ENCODE measurements at regions not wholly inside any gene's neighbourhood (a gene's known extent, or its start where the extent isn't known, plus 50 kb on each side); places are given as distances from the start of the nearest gene placed in this dataset.

DNA sequence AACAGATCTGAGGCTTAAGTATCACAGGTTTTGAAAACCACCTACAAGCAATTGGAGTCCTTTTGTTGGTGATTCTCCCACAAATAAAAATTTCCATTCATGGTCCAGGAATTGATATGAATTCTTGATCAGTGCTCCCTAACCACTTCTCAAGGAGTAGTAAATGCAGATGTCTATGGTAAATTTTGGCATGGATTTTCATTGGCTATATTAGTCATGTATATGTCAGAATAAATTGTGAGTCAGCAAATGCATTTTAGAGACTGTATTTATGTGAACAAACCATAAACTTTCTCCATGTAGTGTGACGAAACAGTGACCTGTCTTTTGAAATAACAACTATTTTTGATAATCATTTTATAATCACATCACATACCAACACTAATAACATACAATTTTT is 611.1 kb downstream of the HTR1A start:
- DNase-seq (ENCODE audit: low read depth in 2 of 3, low spot score in 1 of 3), result no peak

DNA sequence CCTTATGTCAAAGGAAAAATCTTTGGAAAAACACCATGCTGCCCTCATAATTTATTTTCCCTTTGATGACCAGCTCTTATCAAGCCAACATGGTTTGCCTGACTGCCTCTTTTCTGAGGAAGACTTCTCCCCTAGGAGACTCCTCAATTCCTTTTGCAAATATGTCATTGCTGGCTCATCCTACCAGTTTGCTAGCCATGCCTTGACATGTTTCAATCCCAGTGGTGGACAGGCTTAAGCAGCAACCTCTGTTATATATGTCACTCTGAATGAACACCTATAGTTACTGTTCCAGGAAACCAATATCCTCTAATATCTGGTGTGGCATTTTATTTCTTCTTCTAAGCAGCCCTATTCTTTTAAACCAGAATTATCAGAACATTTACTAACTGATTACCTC is 615.8 kb downstream of the HTR1A start:
- DNase-seq (ENCODE audit: low read depth in 2 of 3, low spot score in 1 of 3), result no peak

DNA sequence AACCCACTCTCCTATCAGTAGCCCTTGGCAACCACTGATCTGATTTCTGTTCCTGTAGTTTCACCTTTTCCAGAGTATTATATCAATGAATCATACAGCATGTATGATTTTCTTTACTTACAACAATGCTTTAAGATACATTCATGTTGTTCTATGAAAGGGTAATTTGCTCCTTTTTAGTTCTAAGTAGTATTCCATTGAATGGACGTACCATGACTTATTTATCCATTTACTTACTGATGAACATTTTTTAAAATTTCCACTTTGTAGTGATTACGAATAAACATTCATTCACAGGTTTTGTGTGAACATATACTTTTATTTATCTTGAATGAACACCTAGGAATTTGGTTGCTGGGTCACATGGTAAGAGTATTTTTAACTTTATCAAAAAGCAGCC is 620.8 kb downstream of the HTR1A start:
- DNase-seq (ENCODE audit: low read depth in 2 of 3, low spot score in 1 of 3), result no peak

DNA sequence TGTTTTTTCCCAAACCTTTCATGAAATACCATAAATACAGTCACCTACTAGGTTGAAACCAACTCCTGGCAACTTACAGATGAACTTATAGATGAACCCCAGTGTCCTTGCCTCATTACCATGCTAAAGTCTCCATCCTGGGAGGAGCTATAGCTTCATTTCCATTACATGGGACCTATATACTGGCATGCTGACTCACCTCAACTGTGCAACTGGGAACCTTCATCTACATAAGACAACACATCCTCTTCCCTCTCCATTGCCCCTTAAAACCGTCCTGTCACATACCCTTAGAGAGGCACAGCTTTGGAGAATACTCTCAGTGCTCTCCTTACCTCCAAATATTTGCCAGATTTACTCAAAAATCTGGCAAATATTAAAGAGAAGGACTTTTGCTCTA is 638.3 kb downstream of the HTR1A start:
- no peak for DNase-seq (ENCODE audit: low read depth in 2 of 3, low spot score in 1 of 3)

DNA sequence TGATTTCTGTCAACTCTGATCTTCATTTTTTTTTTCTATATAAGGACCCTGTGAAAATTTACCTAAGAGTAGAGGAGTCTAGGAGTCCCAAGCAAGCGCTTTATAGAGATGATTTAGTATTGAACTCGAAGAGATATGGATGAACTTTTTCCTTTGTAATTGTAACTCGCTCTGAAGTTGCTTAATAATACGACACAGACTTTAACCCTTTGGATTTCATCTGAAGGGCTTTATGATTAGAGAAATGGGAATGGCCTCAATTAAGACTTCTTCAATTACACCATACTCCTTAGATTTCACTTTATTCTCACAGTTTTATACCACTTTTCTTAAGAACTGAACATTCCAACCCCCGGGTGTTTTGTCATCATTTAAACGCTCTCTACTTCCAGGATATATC is 647.7 kb downstream of the HTR1A start:
- no peak for DNase-seq (ENCODE audit: low read depth in 2 of 3, low spot score in 1 of 3)

DNA sequence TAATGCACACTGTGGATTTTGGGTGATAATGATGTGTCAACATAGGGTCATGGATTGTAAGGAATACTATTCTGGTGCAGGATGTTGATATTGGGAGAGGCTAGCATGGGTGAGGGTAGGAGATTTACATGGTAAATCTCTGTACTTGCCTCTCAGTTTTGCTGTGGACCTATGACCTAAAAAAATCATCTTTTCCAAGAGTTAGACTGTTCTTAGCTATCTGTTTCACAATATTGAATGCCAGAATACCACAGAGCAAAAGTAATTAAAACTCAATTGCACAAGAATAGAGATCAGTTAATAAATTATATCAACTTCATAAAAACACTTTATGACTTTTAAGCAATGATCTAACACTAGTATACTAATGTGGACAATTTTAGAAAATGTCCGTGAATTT is 651.6 kb downstream of the HTR1A start:
- no peak for DNase-seq (ENCODE audit: low read depth in 2 of 3, low spot score in 1 of 3)

DNA sequence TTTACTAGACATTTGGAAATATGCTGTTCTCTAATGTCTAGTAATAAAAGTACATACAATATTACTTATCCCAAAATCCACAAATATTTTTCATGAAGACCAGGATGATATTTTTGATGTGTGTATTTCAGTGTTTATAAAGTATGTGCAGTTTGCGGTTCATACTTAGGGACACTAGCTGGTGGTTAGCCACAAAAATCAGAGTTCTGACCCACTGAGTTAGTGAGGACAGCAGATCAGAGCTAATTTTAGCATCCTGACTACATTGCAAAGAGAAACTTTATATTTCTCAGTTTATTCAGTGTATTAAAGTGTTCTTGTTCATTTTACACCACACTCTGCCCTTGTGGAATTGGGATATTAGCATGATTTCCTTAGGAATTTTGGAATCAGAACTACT is 655.3 kb downstream of the HTR1A start:
- no peak for DNase-seq (ENCODE audit: low read depth in 2 of 3, low spot score in 1 of 3)

DNA sequence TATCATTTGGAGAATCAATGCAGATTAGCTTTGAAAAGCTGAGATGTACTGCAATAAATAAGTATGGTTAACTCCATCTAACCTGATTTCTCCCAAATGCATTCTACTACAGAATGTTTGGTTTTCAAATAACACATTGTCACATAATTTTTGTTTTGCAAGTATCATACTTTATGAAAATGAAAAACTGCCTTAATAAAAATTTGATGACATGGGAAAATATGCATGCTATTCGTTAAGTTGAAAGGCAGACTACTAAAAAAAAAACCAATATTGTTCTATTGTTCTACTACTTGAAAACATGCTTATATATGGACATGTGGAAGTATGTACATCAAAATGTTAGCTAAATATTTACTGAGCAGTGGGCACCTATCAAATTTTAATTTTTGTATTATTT is 668.9 kb downstream of the HTR1A start:
- DNase-seq (ENCODE audit: low read depth in 2 of 3, low spot score in 1 of 3), result no peak

DNA sequence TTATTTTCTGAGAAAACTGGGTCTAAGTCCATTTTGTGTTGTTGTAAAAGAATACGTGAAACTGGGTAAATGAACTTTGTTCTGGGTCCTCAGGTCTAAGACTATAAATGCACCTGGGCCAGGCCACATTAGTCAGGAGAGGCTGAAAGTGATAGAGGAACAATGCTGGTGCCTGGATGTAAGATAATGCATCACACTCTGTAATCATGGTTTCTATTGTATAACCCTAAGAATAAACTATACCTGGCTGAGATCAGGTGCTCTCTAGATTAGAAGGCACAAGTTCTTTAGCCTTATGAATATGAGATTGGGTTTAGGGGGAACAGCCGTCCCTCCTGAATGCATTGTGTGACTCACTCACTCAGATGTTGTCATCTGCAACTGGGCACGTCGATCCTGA is 675.5 kb downstream of the HTR1A start:
- no peak for DNase-seq (ENCODE audit: low read depth in 2 of 3, low spot score in 1 of 3)

DNA sequence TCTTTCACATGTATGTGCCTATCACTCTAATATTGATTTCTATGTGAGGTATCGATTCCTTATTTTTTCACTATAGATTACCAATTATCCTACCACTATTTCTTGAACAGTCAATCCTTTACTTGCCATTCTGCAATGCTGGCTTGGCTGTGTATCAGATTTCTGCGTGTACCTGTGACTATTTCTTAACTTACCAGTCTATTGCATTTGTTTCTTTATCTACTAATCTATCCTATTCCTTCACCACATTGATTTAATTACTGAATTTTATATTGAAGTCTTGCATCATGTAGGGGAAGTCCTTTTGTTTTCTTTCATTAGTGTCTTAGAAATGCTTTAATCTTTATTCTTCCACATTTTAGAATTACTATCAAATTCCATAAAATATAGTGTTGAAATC is 684.8 kb downstream of the LRRC70 start:
- DNase-seq (ENCODE audit: low read depth in 2 of 3, low spot score in 1 of 3), result no peak

DNA sequence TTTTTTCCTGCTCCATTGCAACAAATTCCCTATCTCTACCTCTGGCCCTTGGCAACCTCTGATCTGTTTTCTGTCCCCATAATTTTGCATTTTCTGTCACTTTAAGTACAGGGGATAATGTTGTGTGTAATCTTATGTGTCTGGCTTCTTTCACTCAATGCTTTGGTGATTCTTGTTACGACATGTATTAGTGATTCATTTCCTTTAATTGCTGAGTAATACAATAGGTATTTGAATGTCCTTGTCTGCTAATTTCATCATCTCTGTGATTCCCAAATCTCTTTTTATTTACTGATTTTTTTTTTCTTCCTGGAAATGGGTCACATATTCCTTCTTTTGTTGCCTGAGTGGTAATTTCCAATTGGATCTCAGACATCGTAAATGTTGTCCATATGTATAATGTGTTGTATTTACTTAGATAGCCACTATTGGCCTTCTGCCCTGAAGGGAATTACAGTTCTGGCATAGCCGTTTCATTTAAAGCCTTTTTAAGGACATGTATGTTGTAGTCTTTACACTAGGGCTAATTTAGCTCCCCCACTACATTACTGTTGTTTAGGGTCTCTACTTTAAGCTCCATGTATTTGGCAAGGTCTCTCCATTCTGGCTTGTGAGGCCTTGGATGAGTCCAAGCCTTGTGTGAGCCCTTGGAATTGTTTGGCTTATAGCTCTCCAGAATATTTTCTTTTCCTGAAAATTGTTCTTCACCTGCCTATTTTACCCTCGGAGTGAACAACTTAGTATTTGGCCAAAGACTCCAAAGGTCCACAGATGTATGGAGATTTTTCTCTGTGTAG is 683.8 kb downstream of the LRRC70 start:
- no peak for DNase-seq (ENCODE audit: low read depth in 2 of 3, low spot score in 1 of 3)

DNA sequence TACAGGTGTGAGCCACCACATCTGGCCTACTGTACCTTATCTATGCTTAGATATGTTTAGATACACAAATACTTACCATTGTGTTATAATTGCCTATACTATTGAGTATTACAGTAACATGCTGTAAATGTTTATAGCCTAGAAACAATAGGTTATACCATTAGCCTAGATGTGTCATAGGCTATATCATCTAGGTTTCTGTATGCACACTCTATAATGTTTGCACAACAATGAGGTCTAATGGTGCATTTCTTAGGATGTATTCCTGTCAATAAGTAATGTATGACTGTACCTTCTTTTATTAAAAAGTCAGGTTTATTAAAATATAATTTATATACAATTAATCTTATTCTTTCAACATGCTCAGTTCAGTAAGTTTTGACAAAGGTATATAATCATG is 683.1 kb downstream of the LRRC70 start:
- DNase-seq (ENCODE audit: low read depth in 2 of 3, low spot score in 1 of 3), result no peak

DNA sequence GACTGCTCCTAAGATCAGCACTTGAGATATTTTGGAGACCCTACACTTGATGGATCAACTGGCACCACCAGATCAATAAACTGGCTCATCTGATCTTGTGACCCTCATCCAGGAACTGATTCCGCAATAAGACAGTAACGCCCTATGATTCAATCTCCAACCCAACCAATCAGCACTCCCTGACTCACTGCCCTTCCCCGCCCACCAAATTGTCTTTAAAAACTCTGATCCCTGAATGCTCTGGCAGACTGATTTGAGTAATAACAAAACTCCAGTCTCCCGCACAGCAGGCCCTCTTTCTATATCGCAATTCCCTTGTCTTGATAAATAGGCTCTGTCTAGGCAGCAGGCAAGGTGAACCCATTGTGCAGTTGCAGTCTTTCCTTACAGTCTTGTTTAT is 677.0 kb downstream of the LRRC70 start:
- DNase-seq (ENCODE audit: low read depth in 2 of 3, low spot score in 1 of 3), result no peak

DNA sequence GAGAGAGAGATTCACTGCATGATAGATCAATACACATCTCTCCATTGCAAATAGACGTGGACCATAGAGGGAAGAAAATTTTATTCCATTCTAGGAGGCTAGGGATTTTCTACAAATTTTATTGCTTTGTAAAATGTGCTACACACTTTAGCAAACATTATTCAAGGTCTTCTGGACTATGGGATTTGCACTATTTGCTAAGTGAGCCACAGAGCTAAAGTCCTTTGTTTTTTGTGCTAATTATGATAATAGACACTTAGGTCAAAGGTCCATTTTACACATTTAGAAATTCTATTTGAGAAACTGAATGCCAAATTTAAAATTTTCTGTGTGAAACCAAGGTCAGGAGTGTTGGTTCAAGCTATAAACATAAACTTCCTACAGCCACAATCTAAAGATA is 672.3 kb downstream of the LRRC70 start:
- no peak for DNase-seq (ENCODE audit: low read depth in 2 of 3, low spot score in 1 of 3)

DNA sequence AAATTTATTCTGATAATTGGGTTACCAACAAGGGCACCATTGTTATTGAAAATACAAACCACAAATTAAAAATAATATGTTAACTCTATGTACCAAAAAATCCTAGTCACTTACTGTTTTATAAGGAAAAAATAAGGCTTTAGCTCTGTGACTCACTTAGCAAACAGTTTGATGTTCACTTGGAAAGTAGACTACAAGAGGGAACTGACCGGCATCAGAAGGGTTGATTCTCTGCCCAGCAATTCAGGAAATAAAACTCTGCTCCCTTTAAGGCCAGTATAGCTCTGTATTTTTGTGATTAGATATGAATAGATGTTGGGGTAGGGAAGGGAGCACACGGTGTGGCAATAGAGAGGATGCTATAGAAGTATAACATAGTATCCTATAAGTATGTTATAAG is 671.3 kb downstream of the LRRC70 start:
- DNase-seq (ENCODE audit: low read depth in 2 of 3, low spot score in 1 of 3), result no peak

DNA sequence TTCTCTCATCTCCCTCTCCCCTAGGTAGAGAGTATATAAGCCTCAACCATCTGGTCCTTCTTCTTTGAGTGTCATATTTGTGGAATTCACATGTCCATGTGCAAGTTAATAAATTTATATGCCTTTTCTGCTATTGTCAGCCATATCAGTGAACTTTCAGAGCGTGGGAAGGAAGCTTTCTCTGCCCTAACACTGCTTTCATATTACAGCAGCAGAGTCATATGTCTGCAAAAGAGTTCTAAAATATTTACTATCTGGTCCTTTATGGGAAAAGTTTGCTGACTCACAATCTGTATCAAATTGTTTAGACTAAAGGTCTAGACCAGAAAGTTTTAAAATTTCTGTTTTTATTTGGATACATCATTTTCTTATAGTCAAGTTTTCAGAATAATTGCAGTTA is 669.0 kb downstream of the LRRC70 start:
- DNase-seq (ENCODE audit: low read depth in 2 of 3, low spot score in 1 of 3), result no peak

DNA sequence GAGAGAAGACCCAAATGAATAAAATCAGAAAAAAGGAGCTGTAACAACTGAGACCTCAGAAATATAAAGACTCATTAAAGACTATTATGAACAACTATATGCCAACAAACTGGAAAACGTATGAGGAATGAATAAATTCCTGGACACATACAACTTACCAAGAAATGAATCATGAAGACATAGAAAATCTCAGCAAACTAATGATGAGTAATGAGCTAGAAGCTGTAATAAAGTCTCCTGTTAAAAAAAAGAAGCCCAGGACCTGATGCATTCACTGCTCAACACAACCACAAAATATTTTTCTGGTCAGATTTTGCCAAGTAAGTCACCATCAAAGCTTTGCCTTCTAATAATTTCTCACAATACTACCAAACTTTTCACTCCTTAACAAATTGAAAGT is 666.7 kb downstream of the LRRC70 start:
- DNase-seq (ENCODE audit: low read depth in 2 of 3, low spot score in 1 of 3), result no peak

DNA sequence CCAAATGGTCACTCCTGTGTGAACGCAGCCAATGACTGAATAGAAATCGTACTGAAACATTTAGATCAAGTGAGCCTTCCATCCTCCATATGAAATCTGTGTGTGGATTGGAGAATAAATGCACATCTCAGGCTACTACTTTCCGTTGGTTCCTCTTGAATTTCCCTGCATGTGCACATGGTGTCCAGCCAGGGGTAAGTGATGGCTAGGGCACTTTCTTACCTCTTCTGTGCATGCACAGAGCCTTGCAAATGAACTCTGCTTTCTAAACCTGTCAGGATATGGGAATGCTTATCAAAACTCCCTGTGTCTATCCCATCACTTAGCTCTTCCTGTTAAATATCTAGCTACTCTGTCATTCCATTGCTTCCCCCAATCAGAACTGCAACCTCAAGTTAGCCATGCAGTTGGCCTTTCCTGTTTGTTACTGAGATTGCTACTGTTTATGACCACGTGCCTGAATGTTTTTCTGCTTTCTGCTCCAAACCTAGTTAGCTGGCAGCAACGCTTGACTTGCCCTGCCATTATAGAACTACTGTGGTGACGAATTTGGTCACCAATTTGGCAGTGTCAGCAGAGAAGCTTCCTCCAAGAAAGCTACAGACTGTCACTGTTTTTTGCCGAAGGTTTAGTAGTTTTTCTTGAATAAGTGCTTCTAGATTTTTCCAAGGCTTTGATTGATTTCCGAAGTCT is 661.6 kb downstream of the LRRC70 start:
- no peak for DNase-seq (ENCODE audit: low read depth in 2 of 3, low spot score in 1 of 3)

DNA sequence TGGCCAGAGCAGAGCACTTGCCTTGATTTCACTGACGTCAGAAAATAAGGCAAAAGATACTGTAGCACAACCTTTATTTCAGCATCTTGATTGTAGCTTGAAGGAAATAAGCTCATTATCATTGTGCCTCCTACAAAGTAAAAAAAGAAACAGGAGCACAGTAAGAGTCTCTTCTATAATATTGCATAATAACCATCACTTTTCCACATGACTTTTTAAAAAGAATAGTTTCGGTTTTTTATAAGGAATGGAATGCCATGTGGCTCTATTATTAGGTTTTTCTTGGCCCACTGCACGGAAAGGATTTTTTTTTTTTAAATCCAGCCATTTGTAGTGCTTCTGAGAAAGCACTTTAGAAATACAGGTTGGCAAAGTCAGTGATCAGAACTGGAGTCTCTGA is 655.3 kb downstream of the LRRC70 start:
- no peak for DNase-seq (ENCODE audit: low read depth in 2 of 3, low spot score in 1 of 3)

DNA sequence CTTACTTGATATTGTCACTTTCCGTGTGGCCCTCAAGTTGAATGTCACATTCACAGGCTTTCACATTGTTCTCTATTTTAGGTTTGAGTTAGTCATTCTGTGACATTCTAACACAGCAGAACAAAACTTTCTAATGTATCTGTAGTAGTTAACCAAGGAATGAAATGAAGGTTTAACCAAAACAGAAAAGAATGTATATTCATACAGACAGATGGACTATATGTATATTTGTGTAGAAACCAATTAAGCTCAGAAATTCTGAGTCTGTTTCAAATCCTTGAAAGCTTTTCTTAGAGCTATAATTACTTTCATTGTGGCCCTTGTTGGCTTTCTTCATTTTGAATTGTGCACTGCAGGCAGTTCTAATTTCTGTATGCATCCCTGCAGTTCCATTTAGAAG is 654.7 kb downstream of the LRRC70 start:
- DNase-seq (ENCODE audit: low read depth in 2 of 3, low spot score in 1 of 3), result no peak

DNA sequence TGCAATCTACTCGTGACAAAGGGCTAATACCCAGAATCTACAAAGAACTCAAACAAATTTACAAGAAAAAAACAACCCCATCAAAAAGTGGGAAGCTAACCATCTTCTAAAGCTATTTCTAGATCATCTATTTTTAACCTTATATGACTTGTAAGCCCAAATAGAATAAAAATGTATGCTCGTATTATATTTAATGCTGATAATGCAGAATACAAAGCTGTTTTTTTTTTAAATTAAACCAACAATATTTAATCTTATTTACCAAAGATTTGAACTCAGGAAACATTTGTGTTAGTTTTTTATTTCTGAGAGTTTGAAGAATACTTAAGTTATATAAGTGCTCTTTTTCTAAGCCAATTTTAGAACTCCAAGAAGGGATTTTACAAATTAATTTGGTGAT is 652.1 kb downstream of the LRRC70 start:
- no peak for DNase-seq (ENCODE audit: low read depth in 2 of 3, low spot score in 1 of 3)

DNA sequence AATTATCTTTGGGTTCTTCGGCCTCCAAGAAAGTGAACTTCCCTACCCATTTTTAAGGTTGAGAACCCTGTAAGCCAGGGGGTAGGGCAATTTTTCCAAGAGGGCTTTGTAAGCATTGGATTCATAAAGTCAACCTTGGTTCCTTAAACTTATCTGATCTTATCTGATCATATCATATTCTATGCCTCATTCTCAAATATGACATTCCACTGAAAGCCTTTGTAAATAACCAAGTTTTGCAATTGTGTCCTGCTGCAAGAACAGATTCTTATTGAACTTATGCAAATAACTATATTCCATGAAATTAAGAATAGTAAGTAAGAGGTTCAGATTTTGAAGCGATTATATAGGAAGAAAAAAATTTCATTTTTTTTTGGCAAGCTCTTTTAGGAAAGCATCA is 649.5 kb downstream of the LRRC70 start:
- DNase-seq (ENCODE audit: low read depth in 2 of 3, low spot score in 1 of 3), result no peak

DNA sequence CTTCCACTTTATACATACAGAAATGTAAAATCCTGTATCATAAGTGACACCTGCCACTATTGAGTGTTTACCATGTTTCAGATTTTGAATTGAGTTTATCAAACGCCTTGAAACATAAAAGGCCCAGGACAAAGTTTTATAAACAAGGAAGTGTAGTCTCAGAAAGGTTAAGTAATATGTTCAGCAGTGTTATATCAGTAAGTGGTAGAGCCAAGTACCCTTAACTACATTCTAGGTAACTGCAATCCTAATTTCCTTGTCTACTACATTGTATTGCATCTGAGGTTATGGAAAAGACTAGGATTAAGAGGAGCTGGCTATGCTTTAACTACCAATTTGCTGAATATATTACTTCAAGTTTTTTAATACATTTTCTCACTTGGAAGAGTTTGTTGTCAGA is 641.6 kb downstream of the LRRC70 start:
- DNase-seq (ENCODE audit: low read depth in 2 of 3, low spot score in 1 of 3), result no peak

Measured in stimulated activated CD4-positive, alpha-beta T cell treated with anti-CD3 and anti-CD28 coated beads, Interleukin-12 subunit alpha, Interleukin-12 subunit beta, amount 100 ng/mL, for 48 hours (primary cell).